HL-60 (cell line): ENCODE measurements at regions not wholly inside any gene's neighbourhood (a gene's known extent, or its start where the extent isn't known, plus 50 kb on each side); places are given as distances from the start of the nearest gene placed in this dataset.

Experiments used
- DNase-seq, 2 experiments: peaks; one replicate each; pipeline ENCODE4 v3.0.0-alpha.2; 2010 to 2020; ENCODE audit warnings: low read depth in 1 of 2, low spot score in 1 of 2
- H3K27ac ChIP-seq: fragments of 250-450 bp; sonication (Bioruptor Pico); replicated peaks from 2 replicates; pipeline ENCODE4 v1.5.1; 2020; ENCODE audit warnings: mild to moderate bottlenecking, moderate library complexity
- H3K27me3 ChIP-seq: fragments of 250-450 bp; sonication (Bioruptor Pico); 2 replicates; pipeline ENCODE4 v1.5.1; 2021; ENCODE audit warnings: mild to moderate bottlenecking, moderate library complexity; ENCODE audit not compliant: insufficient read depth, poor library complexity, severe bottlenecking
- H3K4me3 ChIP-seq: replicated peaks from 2 replicates; pipeline ENCODE4 v1.5.1; 2011; ENCODE audit warnings: mild to moderate bottlenecking, control low read depth, low read length; ENCODE audit not compliant: insufficient read depth
- GABPA ChIP-seq: IDR thresholded peaks from 2 replicates; pipeline ENCODE4 v1.6.1; 2012; ENCODE audit warnings: low read depth
- POLR2AphosphoS5 ChIP-seq: IDR thresholded peaks from 2 replicates; pipeline ENCODE4 v1.6.1; 2012; ENCODE audit warnings: low read depth
- SPI1 ChIP-seq: IDR thresholded peaks from 2 replicates; pipeline ENCODE4 v1.6.1; 2012; ENCODE audit warnings: low read depth, mild to moderate bottlenecking, borderline replicate concordance
- TF ChIP-seq, protein P1 (sequence below): IDR thresholded peaks from 2 replicates; pipeline ENCODE4 v1.6.1; 2012; ENCODE audit warnings: low read depth; ENCODE audit not compliant: insufficient replicate concordance
- TF ChIP-seq, protein P2 (sequence below): IDR thresholded peaks from one replicate; pipeline ENCODE4 v1.5.1; 2011; ENCODE audit warnings: low read length, control low read depth, inconsistent platforms; ENCODE audit not compliant: insufficient read depth

DNA sequence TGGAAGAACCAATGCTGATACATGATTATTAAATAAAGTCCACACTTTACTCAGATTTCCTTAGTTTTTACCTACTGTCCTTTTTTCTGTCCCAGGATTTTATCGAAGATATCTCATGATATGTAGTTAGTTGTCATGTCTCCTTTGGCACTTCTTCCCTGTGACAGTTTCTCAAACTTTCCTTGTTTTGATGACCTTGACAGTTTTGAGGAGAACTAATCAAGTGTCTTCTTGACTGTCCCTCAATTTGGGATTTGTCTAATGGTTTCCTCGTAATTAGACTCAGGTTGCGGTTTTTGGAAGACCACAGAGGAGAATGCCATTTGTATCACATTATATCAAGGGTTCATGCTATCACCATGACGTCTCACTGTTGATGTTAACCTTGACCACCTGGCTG is 483.1 kb upstream of the ZNF608 start:
- TF ChIP-seq, protein P1, sequence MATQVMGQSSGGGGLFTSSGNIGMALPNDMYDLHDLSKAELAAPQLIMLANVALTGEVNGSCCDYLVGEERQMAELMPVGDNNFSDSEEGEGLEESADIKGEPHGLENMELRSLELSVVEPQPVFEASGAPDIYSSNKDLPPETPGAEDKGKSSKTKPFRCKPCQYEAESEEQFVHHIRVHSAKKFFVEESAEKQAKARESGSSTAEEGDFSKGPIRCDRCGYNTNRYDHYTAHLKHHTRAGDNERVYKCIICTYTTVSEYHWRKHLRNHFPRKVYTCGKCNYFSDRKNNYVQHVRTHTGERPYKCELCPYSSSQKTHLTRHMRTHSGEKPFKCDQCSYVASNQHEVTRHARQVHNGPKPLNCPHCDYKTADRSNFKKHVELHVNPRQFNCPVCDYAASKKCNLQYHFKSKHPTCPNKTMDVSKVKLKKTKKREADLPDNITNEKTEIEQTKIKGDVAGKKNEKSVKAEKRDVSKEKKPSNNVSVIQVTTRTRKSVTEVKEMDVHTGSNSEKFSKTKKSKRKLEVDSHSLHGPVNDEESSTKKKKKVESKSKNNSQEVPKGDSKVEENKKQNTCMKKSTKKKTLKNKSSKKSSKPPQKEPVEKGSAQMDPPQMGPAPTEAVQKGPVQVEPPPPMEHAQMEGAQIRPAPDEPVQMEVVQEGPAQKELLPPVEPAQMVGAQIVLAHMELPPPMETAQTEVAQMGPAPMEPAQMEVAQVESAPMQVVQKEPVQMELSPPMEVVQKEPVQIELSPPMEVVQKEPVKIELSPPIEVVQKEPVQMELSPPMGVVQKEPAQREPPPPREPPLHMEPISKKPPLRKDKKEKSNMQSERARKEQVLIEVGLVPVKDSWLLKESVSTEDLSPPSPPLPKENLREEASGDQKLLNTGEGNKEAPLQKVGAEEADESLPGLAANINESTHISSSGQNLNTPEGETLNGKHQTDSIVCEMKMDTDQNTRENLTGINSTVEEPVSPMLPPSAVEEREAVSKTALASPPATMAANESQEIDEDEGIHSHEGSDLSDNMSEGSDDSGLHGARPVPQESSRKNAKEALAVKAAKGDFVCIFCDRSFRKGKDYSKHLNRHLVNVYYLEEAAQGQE: no peak
- TF ChIP-seq, protein P2, sequence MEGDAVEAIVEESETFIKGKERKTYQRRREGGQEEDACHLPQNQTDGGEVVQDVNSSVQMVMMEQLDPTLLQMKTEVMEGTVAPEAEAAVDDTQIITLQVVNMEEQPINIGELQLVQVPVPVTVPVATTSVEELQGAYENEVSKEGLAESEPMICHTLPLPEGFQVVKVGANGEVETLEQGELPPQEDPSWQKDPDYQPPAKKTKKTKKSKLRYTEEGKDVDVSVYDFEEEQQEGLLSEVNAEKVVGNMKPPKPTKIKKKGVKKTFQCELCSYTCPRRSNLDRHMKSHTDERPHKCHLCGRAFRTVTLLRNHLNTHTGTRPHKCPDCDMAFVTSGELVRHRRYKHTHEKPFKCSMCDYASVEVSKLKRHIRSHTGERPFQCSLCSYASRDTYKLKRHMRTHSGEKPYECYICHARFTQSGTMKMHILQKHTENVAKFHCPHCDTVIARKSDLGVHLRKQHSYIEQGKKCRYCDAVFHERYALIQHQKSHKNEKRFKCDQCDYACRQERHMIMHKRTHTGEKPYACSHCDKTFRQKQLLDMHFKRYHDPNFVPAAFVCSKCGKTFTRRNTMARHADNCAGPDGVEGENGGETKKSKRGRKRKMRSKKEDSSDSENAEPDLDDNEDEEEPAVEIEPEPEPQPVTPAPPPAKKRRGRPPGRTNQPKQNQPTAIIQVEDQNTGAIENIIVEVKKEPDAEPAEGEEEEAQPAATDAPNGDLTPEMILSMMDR: no peak
- TF ChIP-seq POLR2AphosphoS5 (no peak), GABPA (no peak), SPI1 (no peak)
- no peak for DNase-seq
- Histone ChIP-seq H3K27ac (no peak overlapping the region), H3K27me3 (no peaks in the 10 kb centered on the region), H3K4me3 (no peak overlapping the region)

DNA sequence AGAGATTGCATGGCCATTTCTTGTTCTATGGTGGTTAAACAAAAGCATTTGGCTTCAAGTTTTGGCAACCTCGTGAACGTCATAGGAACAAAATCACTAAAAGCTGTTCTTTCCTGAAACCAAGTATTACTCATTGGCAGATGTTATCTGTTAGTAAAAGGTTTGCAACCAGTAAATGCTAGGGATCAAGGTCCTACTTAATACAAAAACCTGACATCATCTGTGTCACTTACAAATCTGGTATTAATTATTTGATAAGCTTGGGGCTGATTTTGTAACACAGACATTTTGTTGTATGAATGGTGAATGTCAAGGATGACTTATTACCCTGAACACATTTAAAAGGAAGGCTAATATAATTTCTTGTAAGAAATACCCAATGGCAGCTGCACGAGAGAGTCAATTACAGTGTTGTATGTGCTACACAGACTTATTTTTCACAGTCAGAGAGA is 486.4 kb upstream of the ZNF608 start:
- Histone ChIP-seq H3K4me3 (no peak overlapping the region), H3K27me3 (no peaks in the 10 kb centered on the region), H3K27ac (no peak overlapping the region)
- TF ChIP-seq, protein P2: no peak
- TF ChIP-seq, protein P1: no peak
- TF ChIP-seq POLR2AphosphoS5: no peak
- no peak for TF ChIP-seq GABPA
- no peak for TF ChIP-seq SPI1
- no peak for DNase-seq

DNA sequence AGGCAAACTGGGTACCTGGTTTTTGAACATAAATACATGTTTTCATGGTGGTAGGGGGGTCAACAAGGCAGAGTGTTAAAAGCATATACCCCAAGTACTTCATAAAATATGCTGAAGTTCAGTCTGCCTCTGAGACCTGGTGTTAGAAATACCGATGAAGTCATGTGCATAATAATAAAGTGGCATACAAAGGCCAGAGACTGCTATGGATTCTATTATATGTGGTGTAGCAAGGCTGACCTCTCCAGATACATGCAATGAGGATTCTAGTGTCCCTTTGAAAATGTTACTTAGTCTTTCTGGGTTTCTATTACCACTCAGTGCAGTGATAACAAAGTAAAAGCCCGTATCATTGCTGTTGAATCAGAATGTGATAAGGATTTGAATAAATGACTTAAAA is 487.5 kb upstream of the ZNF608 start:
- TF ChIP-seq, protein P1: no peak
- no peak for TF ChIP-seq GABPA
- TF ChIP-seq SPI1: no peak
- TF ChIP-seq POLR2AphosphoS5: no peak
- TF ChIP-seq, protein P2: no peak
- Histone ChIP-seq H3K27ac (no peak overlapping the region), H3K27me3 (no peaks in the 10 kb centered on the region), H3K4me3 (no peak overlapping the region)
- DNase-seq: no peak
